HG03354 (cell line): ENCODE measurements at regions not wholly inside any gene's neighbourhood (a gene's known extent, or its start where the extent isn't known, plus 50 kb on each side); places are given as distances from the start of the nearest gene placed in this dataset.

Source experiments
- ATAC-seq: cut with Tn5 transposase; IDR thresholded peaks from one replicate; pipeline ENCODE4 v1.9.1; 2021; ENCODE audit warnings: mild to moderate bottlenecking; ENCODE audit not compliant: unreplicated experiment, poor library complexity, severe bottlenecking

GRCh38 chr9:36463467-36463866, 63.4 kb upstream of the RNF38 start:
- ATAC-seq, result no peak

DNA sequence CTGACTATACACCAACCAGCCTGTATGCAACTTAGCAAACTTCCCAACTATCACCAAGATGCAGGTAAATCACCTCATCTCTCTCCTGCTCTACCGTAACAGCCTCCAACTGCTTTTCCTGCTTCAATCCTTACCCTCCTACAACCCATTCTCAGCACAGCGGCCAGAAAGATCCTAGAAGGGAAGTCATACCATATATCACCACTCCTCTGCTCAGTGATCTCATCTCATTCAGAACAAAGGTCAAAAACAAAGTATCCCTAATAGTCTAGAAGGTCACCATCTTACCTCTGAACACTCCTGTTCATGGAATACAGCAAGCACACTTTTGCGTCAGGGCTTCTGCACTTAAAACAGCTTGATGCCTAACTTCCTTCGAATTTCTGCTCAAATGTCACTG, 62.2 kb upstream of the RNF38 start:
- no peak for ATAC-seq

- no peak for ATAC-seq
These were observed 61.3 kb upstream of the RNF38 start for GRCh38 chr9:36461323-36461722.

GRCh38 chr9:36458430-36458915, 58.4 kb upstream of the RNF38 start:
- ATAC-seq, result peak; percentile 62

DNA sequence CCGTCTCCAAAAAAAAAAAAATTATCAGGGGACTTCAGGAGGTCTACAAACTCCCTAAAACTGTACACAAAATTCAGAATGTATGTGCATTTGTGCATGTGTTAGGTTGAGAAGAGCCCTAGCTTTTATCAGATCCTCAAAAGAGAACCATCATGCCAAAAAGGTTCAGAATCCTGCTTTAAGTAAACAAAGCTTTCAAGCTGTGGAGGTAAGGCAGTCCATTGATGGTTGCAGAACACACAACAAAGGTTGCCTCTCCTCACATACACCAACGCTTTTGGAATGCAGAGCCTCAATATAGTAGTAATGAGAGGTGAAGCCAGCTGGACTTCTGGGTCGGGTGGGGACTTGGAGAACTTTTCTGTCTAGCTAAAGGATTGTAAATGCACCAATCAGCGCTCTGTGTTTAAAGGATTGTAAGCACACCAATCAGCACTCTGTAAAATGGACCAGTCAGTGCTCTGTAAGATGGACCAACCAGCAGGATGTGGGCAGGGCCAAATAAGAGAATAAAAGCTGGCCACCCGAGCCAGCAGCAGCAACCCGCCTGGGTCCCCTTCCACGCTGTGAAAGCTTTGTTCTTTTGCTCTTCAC, 57.9 kb upstream of the RNF38 start:
- peak; percentile 39 for ATAC-seq

DNA sequence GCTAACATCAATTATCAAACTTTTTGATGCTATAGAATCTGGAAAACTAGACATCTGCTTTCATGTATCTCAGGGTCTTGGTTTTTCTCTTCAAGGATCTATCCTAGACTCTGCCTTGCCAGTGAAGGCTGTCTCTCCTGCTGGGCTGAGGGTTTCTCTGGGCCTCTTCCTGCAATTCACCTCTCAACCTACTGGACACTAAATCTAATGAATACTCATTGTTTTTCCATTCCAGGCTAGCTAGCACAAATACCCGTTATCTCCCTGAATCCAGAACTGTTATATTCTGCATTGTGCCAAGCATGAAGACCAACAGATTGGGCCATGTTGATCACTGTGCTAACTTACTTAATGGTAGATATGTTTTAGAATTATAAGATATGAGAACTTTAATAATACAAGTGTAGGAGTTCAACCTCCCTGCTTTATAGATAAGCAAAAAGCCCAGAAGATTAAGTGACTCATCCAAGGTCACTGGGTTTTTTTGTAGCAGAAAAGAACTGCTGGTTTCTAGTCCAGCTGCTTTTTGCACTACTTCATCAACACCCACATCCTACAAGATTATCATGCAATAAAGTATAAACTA, 56.5 kb upstream of the RNF38 start:
- no peak for ATAC-seq

DNA sequence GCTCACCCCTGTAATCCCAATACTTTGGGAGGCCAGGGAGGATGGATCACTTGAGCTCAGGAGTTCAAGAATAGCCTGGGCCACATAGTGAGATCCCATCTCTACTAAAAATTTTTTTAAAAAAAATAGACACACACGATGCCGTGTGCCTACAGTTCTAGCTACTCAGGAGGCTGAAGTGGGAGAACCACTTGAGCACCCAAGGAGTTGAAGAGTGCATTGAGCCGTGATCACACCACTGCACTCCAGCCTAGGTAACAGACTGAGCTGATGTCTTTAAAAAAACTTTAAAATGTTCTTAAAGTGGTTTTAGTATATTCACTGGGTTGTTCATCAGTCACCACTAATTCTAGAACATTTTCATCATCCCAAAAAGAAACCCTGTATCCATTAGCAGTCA, 51.9 kb upstream of the RNF38 start:
- no peak for ATAC-seq

DNA sequence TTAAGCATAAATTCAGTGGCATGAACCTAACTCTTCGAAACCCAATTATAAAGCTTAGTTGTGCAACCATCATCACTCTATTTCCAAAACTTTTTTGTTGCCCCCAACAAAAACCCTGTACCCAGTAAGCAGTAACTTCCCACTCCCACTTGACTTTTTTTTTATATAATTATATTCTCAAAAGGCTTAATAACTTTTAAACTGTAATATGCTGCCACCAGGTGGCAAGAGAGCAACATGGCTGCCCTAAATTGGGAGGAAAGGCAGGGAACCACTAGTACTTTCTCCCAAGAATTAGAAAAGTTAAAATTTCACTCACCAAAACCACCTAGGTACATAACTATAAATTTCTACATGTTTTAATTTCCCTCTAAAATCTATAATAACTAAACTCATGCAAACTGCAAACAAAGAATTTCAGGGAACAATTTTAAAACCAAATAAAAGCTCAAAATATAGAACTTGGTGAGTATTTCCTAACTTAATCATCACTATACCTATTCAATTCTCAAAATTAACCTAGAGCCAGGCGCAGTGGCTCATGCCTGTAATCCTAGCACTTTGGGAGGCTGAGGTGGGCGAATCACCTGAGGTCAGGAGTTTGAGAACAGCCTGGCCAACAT, 50.2 kb upstream of the RNF38 start:
- ATAC-seq, result no peak
